DMS 273 (cell line): ENCODE measurements at regions not wholly inside any gene's neighbourhood (a gene's known extent, or its start where the extent isn't known, plus 50 kb on each side); places are given as distances from the start of the nearest gene placed in this dataset.
"Not testable (repeated sequence)": the region's sequence is repeated elsewhere in the genome, so short reads cannot be mapped to it uniquely, and the experiment has no call there.

Experiments used
- DNase-seq: peaks from one replicate; lab custom pipeline; 2025; ENCODE audit not compliant: unreplicated experiment; lab: John Stamatoyannopoulos, UW

GRCh38 chr17:34054495-34054894 lies 200.6 kb upstream of the CCL2 start:
- DNase-seq, result no peak

DNA sequence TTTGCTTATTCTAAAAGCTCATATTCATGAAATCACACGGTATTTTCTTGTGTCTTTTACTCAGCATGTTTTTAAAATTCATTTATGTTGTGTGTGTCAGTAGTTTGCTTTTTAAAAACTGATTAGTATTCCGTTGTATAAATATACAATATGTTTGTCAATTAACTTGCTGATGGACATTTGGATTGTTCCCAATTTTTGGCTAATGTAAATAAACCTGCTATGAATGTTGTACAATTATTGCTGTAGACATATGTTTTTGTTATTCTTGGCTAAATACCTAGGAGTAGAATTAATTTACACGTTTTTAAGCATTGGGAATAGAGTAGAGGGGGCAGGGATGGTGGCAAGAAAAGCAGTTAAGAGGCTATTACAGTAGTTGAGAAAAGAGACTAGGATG lies 199.5 kb upstream of the CCL2 start:
- DNase-seq, result no peak

- DNase-seq, result no peak
Observed at GRCh38 chr17:34059423-34060220, 195.5 kb upstream of the CCL2 start.

DNA sequence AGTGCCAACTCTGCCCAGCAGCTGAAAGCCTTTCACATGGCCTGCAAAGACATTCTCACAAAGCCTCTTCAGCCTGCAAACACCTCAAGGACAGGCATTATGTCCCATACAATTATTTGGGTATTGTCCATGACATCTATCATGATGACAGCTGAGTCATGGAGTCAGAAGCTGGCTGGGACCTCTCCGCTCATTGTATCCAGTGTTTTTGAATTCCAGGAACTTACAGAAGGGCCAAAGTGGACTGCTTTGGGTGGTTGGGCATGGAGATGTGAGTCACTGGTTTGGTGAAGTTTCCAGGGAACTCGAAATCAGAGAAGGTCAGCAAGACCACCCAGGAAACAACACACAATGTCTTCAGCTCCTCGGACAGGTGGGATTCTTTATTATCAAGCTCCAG lies 188.6 kb upstream of the CCL2 start:
- no peak for DNase-seq

DNA sequence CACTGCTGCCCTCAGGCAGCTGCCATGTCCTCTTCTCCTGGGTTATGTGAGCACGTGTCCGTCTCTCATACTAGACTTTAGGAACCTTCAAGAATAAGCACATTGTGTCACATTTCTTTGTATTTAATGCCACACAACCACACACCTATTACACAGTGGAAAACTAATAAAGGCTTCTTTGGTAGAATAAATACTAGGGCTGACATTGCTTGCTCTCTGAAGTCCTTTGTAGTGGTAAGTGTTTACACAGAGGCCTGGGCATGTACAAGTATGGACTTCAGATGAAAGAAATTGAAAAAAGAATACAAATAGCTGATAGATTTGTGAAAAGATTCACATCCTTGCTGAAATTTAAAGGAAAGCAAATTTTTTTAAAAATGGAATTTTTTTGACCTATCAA lies 188.1 kb upstream of the CCL2 start:
- DNase-seq, result no peak

GRCh38 chr17:34068571-34068970 lies 186.5 kb upstream of the CCL2 start:
- DNase-seq, result no peak

DNA sequence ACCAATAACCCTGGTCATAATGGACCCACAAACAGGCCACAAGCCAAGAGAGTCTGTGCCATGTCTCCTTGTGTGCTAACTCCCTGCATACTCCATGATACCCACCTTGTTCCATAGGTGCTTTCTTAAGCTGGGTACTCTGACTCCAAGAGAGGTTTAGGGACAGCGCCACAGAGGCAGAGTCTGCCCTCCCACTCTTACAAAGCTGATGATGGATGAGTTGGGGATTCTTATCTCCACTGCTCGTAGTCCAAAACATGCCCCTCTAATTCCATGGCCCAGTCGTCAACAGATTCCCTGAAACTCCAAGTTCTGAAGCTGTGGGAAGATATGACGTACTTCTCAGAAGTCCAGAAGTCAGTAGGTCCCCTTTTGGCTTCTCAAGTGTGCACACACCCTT lies 184.4 kb upstream of the CCL2 start:
- DNase-seq, result no peak

GRCh38 chr17:34071886-34072420 lies 183.1 kb upstream of the CCL2 start:
- peak; percentile 21 for DNase-seq

DNA sequence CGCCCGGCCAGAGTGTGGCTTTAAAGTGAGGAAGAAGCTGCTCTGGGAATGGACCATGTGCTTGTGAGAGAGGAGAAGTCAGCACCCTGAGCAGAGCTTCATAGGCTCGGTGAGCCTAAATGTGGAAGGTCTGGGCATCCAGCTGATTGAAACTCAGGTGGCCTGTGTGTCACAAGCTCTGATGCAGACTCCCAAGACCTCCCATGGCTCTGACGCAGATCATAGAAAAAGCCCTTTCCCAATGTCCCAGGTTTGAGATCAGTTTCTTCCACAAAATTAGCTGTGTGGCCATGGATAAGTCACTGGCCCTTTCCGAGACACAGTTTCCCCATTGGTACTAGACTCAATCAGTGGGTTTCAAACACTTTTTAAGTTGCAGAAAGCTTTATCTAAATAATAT lies 180.0 kb upstream of the CCL2 start:
- no peak for DNase-seq

GRCh38 chr17:34076743-34077631 lies 178.1 kb upstream of the CCL2 start:
- DNase-seq, result no peak

DNA sequence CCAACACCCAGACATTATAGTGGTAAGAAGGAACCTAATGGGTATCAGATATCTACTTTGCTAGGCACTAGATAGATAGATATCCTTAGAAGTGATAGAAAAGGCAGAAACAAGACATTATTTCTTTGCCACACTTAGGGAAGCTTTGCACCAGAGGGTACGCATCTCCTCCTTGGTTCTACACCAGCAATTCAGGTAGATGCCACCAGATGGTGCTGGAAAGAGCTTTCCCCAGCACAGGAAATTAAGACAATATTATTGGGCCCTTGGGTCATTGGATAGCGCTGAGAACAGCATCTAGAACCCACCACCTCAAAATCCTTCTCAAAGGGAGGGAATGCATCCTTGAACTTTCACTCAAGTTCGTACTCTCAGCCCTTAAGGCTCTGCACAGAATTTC lies 173.8 kb upstream of the CCL2 start:
- DNase-seq, result peak; percentile 51

DNA sequence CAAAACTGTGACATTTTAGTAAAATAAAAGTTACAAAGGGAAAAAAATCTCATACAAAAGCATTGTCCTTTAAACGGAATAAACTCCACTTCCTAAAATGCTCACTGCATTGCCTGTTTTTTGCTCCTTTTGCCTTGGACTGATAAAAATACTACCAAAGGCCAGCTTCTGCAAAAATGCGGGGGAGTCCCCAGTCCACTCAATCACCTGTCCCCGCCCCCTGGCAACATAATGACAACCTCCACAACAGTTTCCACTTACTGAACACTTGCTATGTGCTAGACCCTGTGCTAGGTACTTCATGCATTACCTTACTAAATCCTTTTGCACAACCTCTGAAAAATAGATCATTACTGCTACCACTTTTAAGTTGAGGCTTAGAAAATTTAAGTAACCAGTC lies 172.7 kb upstream of the CCL2 start:
- DNase-seq, result no peak

DNA sequence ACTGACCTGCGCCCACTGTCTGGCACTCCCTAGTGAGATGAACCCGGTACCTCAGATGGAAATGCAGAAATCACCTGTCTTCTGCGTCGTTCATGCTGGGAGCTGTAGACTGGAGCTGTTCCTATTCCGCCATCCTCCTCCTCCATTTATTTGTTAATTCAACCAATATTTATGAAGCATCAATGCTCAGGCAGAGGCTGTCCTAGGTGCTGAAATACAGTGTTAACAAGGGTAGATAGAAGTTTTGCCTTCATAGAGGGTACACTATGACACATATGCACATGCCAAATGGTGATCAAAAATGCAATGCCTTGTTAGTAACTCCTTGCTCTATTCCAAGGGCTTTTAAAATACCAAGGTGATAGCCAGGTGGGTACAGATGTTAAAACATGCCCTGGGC lies 166.0 kb upstream of the CCL2 start:
- not testable (repeated sequence) for DNase-seq

DNA sequence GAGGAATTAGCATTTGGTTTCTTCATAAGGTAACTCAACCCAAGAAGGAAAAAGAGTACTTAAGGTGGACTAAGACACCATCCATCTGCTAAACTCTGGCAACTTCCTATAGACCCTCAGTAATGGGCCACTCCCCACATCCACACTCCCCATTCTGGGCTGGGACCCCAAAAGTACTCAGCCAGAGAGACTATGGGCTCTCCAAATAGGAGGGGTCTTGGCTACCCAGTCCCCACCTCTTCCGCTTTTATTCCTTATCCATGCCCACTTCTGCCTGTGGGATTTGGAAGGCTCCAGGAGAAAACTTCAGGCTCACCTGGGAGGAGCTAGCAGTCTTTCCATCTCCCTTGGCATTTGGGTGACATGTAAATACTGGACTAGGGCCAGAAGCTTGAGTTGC lies 164.5 kb upstream of the CCL2 start:
- no peak for DNase-seq

- no peak for DNase-seq
Observed at GRCh38 chr17:34091975-34092374, 163.1 kb upstream of the CCL2 start.

DNA sequence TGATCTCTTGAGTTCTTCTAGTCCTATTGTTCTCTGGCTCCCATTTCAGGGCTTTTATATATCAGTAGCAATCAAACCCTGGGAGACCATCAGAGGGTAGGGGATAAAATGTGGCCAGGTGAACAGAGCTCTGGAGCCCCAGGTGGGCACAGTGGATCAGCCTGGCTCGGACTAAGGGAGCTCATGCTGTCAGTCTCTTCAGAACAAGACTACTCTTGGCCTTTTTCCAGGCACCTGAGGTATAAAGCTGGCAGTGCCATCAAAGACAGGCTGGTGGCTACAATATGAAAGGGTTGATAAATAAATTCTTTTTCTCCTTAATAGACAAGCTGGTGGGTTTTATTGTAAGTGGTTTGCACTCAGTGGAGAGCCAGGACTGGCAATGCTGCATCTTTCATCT lies 160.0 kb upstream of the CCL2 start:
- DNase-seq, result no peak

DNA sequence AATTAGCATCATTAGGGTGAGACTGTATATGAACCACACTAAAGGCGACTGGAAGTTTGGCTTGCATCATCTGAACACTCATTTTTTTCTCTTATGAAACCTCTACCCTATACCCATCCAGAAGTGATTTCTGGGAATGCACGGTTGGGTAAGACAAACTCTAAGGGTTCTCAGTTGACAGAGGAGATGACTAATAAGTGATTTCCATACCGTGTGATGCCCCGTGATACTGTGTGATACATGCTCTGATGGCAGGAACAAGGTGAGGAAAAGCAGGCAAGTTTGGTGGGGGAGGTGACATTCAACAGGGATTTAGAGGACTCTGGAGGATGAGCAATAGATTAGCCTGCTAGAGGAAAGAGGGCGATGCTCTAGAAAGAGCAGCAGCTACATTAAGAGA lies 156.4 kb upstream of the CCL2 start:
- no peak for DNase-seq

- DNase-seq, result no peak
Observed at GRCh38 chr17:34099859-34100515, 155.1 kb upstream of the CCL2 start.

DNA sequence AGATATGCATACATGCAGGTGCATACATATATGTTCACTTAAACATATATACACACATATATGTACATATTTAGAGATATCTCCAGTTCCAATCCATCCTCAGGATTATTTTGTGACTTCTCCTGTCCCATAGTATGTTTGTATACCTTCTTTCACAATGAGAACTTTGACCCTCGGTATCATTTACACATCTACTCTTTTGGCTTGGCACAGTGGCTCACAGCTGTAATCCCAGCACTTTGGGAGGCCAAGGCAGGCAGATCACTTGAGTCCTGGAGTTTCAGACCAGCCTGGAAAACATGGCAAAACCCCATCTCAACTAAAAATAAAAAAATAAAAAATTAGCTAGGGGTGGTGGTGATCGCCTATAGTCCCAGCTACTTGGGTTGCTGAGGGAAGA lies 148.1 kb upstream of the CCL2 start:
- DNase-seq, result no peak

GRCh38 chr17:34110315-34110714 lies 144.8 kb upstream of the CCL2 start:
- peak; percentile 42 for DNase-seq

- DNase-seq, result no peak
Observed at GRCh38 chr17:34113089-34113488, 142.0 kb upstream of the CCL2 start.

DNA sequence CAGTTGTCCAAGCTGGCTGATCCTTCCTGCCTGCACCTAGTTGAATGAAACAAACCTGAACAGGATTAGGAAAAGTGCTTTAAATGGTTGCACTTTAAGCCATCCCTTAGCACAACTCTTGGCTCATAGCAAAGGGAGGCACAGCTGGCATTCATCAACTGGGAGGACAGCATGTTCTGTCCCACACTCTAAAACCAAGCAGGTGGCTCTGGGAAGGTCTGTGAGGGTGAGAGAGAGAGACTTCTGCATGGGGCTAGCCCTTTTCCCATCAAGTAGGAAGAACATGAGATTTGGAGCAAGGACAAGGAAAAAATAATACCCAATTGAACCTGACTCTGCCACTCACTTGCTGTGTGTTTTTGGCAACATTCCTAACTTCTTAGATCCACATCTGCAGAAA lies 140.9 kb upstream of the CCL2 start:
- DNase-seq, result no peak
